ENCODE measurements at regions not wholly inside any gene's neighbourhood (a gene's known extent, or its start where the extent isn't known, plus 50 kb on each side); places are given as distances from the start of the nearest gene placed in this dataset.

- H3K4me1 ChIP-seq (ENCODE audit: control insufficient read depth in 4 of 4, insufficient read depth in 4 of 4, low read length in 3 of 4), result no peaks in the 10 kb centered on the region
- TF ChIP-seq MAX (IDR thresholded peaks at IDR 0.05) (no peak), GABPA (IDR thresholded peaks at IDR 0.05 in 1 of 2, conservative IDR thresholded peaks at IDR 0.05 in 1 of 2) (no peak), TAF1 (conservative IDR thresholded peaks at IDR 0.05) (no peak), ATF3 (IDR thresholded peaks at IDR 0.05) (no peak), CTCF (IDR thresholded peaks at IDR 0.05; ENCODE audit: low read depth, low read length, missing input control) (no peak), FOXA2 (IDR thresholded peaks at IDR 0.05) (no peak), RXRA (IDR thresholded peaks at IDR 0.05) (no peak), NR2F2 (IDR thresholded peaks at IDR 0.05) (no peak), FOXA1 (IDR thresholded peaks at IDR 0.05) (no peak), REST (IDR thresholded peaks at IDR 0.05) (no peak)
- 56% methylated on average over 6 of the region's 6 CpGs for WGBS
- H3K27ac ChIP-seq (ENCODE audit: low read depth in 1 of 2, low read length in 2 of 2), result no peak overlapping the region
- no peak overlapping the region for H3K9ac ChIP-seq (ENCODE audit: low read depth in 1 of 2, low read length in 2 of 2)
- no peaks in the 10 kb centered on the region for H3K36me3 ChIP-seq (ENCODE audit: control insufficient read depth in 4 of 4, insufficient read depth in 3 of 4, low read depth in 1 of 4, low read length in 3 of 4)
- DNase-seq (ENCODE audit: low spot score), result no peak
- H3K9me3 ChIP-seq (ENCODE audit: control insufficient read depth in 4 of 4, low read length in 3 of 4), result peaks cover 0 to 3% (median 0%) of the 10 kb centered on the region in 4 donors
- no peak overlapping the region for H3K4me3 ChIP-seq (ENCODE audit: low read depth in 1 of 3, low read length in 3 of 3)
- H3K27me3 ChIP-seq (ENCODE audit: control insufficient read depth in 4 of 4, insufficient read depth in 4 of 4, low read length in 3 of 4), result peaks cover 0 to 9% (median 0%) of the 10 kb centered on the region in 4 donors
Observed at GRCh38 chr9:85112933-85113418, 443.4 kb downstream of the NTRK2 start.

GRCh38 chr9:85112391-85112790 lies 442.9 kb downstream of the NTRK2 start:
- DNase-seq (ENCODE audit: low spot score), result no peak
- Histone ChIP-seq H3K4me3 (ENCODE audit: low read depth in 1 of 3, low read length in 3 of 3) (no peak overlapping the region), H3K27ac (ENCODE audit: low read depth in 1 of 2, low read length in 2 of 2) (no peak overlapping the region), H3K27me3 (ENCODE audit: control insufficient read depth in 4 of 4, insufficient read depth in 4 of 4, low read length in 3 of 4) (peaks cover 0 to 14% (median 0%) of the 10 kb centered on the region in 4 donors), H3K9ac (ENCODE audit: low read depth in 1 of 2, low read length in 2 of 2) (no peak overlapping the region), H3K36me3 (ENCODE audit: control insufficient read depth in 4 of 4, insufficient read depth in 3 of 4, low read depth in 1 of 4, low read length in 3 of 4) (no peaks in the 10 kb centered on the region), H3K4me1 (ENCODE audit: control insufficient read depth in 4 of 4, insufficient read depth in 4 of 4, low read length in 3 of 4) (no peaks in the 10 kb centered on the region), H3K9me3 (ENCODE audit: control insufficient read depth in 4 of 4, low read length in 3 of 4) (peaks cover 0 to 3% (median 0%) of the 10 kb centered on the region in 4 donors)
- WGBS, result 50% methylated on average over 2 of the region's 2 CpGs
- no peak for TF ChIP-seq EGR1 (IDR thresholded peaks at IDR 0.05; ENCODE audit: low read depth in 2 of 2)
- TF ChIP-seq RXRA (IDR thresholded peaks at IDR 0.05), result no peak
- no peak for TF ChIP-seq GABPA (IDR thresholded peaks at IDR 0.05 in 1 of 2, conservative IDR thresholded peaks at IDR 0.05 in 1 of 2)
- no peak for TF ChIP-seq HNF4G (IDR thresholded peaks at IDR 0.05)
- TF ChIP-seq SP1 (IDR thresholded peaks at IDR 0.05), result no peak
- no peak for TF ChIP-seq TAF1 (conservative IDR thresholded peaks at IDR 0.05)
- TF ChIP-seq REST (IDR thresholded peaks at IDR 0.05), result no peak
- TF ChIP-seq YY1 (IDR thresholded peaks at IDR 0.05), result no peak
- no peak for TF ChIP-seq JUND (IDR thresholded peaks at IDR 0.05)
- no peak for TF ChIP-seq ZBTB33 (IDR thresholded peaks at IDR 0.05)
- TF ChIP-seq MAX (IDR thresholded peaks at IDR 0.05), result no peak
- TF ChIP-seq CTCF (IDR thresholded peaks at IDR 0.05; ENCODE audit: low read depth, low read length, missing input control), result no peak
- no peak for TF ChIP-seq FOXA2 (IDR thresholded peaks at IDR 0.05)
- TF ChIP-seq RAD21 (IDR thresholded peaks at IDR 0.05), result no peak
- TF ChIP-seq NR2F2 (IDR thresholded peaks at IDR 0.05), result no peak
- TF ChIP-seq FOXA1 (IDR thresholded peaks at IDR 0.05), result no peak
